ENCODE measurements at regions not wholly inside any gene's neighbourhood (a gene's known extent, or its start where the extent isn't known, plus 50 kb on each side); places are given as distances from the start of the nearest gene placed in this dataset.

- DNase-seq (ENCODE audit: low read depth, low spot score) = no peak
These were observed 321.8 kb upstream of the MEF2C start for GRCh38 chr5:89204756-89205155.

GRCh38 chr5:89203611-89204010 is 320.6 kb upstream of the MEF2C start:
- no peak for TF ChIP-seq CTCF (IDR thresholded peaks at IDR 0.05; ENCODE audit: low read depth, low read length)
- Histone ChIP-seq H3K9me3 (ENCODE audit: control insufficient read depth, insufficient read depth, low read length) (peaks cover 9% of the 10 kb centered on the region), H3K27me3 (ENCODE audit: control insufficient read depth, insufficient read depth, low read length) (no peaks in the 10 kb centered on the region), H3K4me3 (ENCODE audit: low read depth, low read length) (no peak overlapping the region), H3K27ac (ENCODE audit: low read depth, low read length) (no peak overlapping the region)
- ChIA-PET CTCF (no interaction called here), POLR2A (no interaction called here)
- DNase-seq (ENCODE audit: low read depth, low spot score) = no peak

More at GRCh38 chr5:89204756-89205155, 321.8 kb upstream of the MEF2C start:
- CTCF ChIA-PET = no interaction called here
- H3K4me3 ChIP-seq (ENCODE audit: low read depth, low read length) = no peak overlapping the region
- H3K27me3 ChIP-seq (ENCODE audit: control insufficient read depth, insufficient read depth, low read length) = no peaks in the 10 kb centered on the region
- POLR2A ChIA-PET = no interaction called here
- peaks cover 4% of the 10 kb centered on the region for H3K9me3 ChIP-seq (ENCODE audit: control insufficient read depth, insufficient read depth, low read length)
- no peak overlapping the region for H3K27ac ChIP-seq (ENCODE audit: low read depth, low read length)
- no peak for TF ChIP-seq CTCF (IDR thresholded peaks at IDR 0.05; ENCODE audit: low read depth, low read length)

GRCh38 chr5:89200899-89201298 is 317.9 kb upstream of the MEF2C start:
- Histone ChIP-seq H3K4me3 (ENCODE audit: low read depth, low read length) (no peak overlapping the region), H3K27ac (ENCODE audit: low read depth, low read length) (no peak overlapping the region), H3K27me3 (ENCODE audit: control insufficient read depth, insufficient read depth, low read length) (no peaks in the 10 kb centered on the region), H3K9me3 (ENCODE audit: control insufficient read depth, insufficient read depth, low read length) (peaks cover 10% of the 10 kb centered on the region)
- DNase-seq (ENCODE audit: low read depth, low spot score) = no peak
- no peak for TF ChIP-seq CTCF (IDR thresholded peaks at IDR 0.05; ENCODE audit: low read depth, low read length)
- ChIA-PET POLR2A (no interaction called here), CTCF (no interaction called here)

- DNase-seq (ENCODE audit: low read depth, low spot score) = no peak
- H3K4me3 ChIP-seq (ENCODE audit: low read depth, low read length) = no peak overlapping the region
- CTCF ChIA-PET = interaction anchor here (0.5 kb wide), 1 partner anchor 484 kb away, joined by 3 read pairs; no protein-coding TSS in a partner anchor
- no peak overlapping the region for H3K27ac ChIP-seq (ENCODE audit: low read depth, low read length)
- H3K9me3 ChIP-seq (ENCODE audit: control insufficient read depth, insufficient read depth, low read length) = peaks cover 10% of the 10 kb centered on the region
- no peak for TF ChIP-seq CTCF (IDR thresholded peaks at IDR 0.05; ENCODE audit: low read depth, low read length)
- no peaks in the 10 kb centered on the region for H3K27me3 ChIP-seq (ENCODE audit: control insufficient read depth, insufficient read depth, low read length)
- POLR2A ChIA-PET = no interaction called here
These were observed 316.3 kb upstream of the MEF2C start for GRCh38 chr5:89199306-89199705.

GRCh38 chr5:89191374-89191773 is 308.4 kb upstream of the MEF2C start:
- H3K27ac ChIP-seq (ENCODE audit: low read depth, low read length) = no peak overlapping the region
- H3K9me3 ChIP-seq (ENCODE audit: control insufficient read depth, insufficient read depth, low read length) = no peaks in the 10 kb centered on the region
- ChIA-PET CTCF (no interaction called here), POLR2A (no interaction called here)
- DNase-seq (ENCODE audit: low read depth, low spot score) = no peak
- H3K4me3 ChIP-seq (ENCODE audit: low read depth, low read length) = no peak overlapping the region
- peaks cover 4% of the 10 kb centered on the region for H3K27me3 ChIP-seq (ENCODE audit: control insufficient read depth, insufficient read depth, low read length)
- TF ChIP-seq CTCF (IDR thresholded peaks at IDR 0.05; ENCODE audit: low read depth, low read length) = no peak

All from AG04450 (cell line).